ENCODE measurements at regions not wholly inside any gene's neighbourhood (a gene's known extent, or its start where the extent isn't known, plus 50 kb on each side); places are given as distances from the start of the nearest gene placed in this dataset.

GRCh38 chr1:232225336-232226131 lies 404.4 kb downstream of the SIPA1L2 start:
- FAIRE-seq = no peak

GRCh38 chr1:232223887-232224286 lies 406.0 kb downstream of the SIPA1L2 start:
- no peak for FAIRE-seq

GRCh38 chr1:232223183-232223708 lies 406.7 kb downstream of the SIPA1L2 start:
- FAIRE-seq = no peak

GRCh38 chr1:232222614-232223013 lies 407.3 kb downstream of the SIPA1L2 start:
- no peak for FAIRE-seq

GRCh38 chr1:232221802-232222499 lies 408.0 kb downstream of the SIPA1L2 start:
- FAIRE-seq = no peak

- no peak for FAIRE-seq
These were observed 410.7 kb downstream of the SIPA1L2 start for GRCh38 chr1:232218955-232219865.

- no peak for FAIRE-seq
These were observed 416.0 kb downstream of the SIPA1L2 start for GRCh38 chr1:232213928-232214327.

- FAIRE-seq = no peak
These were observed 417.7 kb downstream of the SIPA1L2 start for GRCh38 chr1:232212253-232212652.

GRCh38 chr1:232211149-232211548 lies 418.8 kb downstream of the SIPA1L2 start:
- no peak for FAIRE-seq

- no peak for FAIRE-seq
These were observed 420.6 kb downstream of the SIPA1L2 start for GRCh38 chr1:232209357-232209756.

- FAIRE-seq = no peak
These were observed 422.7 kb downstream of the SIPA1L2 start for GRCh38 chr1:232207073-232207866.

GRCh38 chr1:232204269-232204668 lies 425.7 kb downstream of the SIPA1L2 start:
- FAIRE-seq = no peak

- no peak for FAIRE-seq
These were observed 428.9 kb downstream of the SIPA1L2 start for GRCh38 chr1:232201024-232201423.

GRCh38 chr1:232196042-232196441 lies 433.9 kb downstream of the SIPA1L2 start:
- no peak for FAIRE-seq

- FAIRE-seq = no peak
These were observed 435.5 kb downstream of the SIPA1L2 start for GRCh38 chr1:232194424-232194823.

GRCh38 chr1:232193451-232193783 lies 436.5 kb downstream of the SIPA1L2 start:
- no peak for FAIRE-seq

GRCh38 chr1:232192781-232193450 lies 437.0 kb downstream of the SIPA1L2 start:
- FAIRE-seq = no peak

- no peak for FAIRE-seq
These were observed 438.4 kb downstream of the SIPA1L2 start for GRCh38 chr1:232191560-232191959.

GRCh38 chr1:232188318-232188717 lies 441.6 kb downstream of the SIPA1L2 start:
- no peak for FAIRE-seq

- FAIRE-seq = no peak
These were observed 443.0 kb downstream of the SIPA1L2 start for GRCh38 chr1:232186931-232187330.

Measured in TTC549 (cell line).